ENCODE measurements at regions not wholly inside any gene's neighbourhood (a gene's known extent, or its start where the extent isn't known, plus 50 kb on each side); places are given as distances from the start of the nearest gene placed in this dataset.
A peak's percentile ranks its signal among the peaks of the same experiment; 100 is the strongest.

DNA sequence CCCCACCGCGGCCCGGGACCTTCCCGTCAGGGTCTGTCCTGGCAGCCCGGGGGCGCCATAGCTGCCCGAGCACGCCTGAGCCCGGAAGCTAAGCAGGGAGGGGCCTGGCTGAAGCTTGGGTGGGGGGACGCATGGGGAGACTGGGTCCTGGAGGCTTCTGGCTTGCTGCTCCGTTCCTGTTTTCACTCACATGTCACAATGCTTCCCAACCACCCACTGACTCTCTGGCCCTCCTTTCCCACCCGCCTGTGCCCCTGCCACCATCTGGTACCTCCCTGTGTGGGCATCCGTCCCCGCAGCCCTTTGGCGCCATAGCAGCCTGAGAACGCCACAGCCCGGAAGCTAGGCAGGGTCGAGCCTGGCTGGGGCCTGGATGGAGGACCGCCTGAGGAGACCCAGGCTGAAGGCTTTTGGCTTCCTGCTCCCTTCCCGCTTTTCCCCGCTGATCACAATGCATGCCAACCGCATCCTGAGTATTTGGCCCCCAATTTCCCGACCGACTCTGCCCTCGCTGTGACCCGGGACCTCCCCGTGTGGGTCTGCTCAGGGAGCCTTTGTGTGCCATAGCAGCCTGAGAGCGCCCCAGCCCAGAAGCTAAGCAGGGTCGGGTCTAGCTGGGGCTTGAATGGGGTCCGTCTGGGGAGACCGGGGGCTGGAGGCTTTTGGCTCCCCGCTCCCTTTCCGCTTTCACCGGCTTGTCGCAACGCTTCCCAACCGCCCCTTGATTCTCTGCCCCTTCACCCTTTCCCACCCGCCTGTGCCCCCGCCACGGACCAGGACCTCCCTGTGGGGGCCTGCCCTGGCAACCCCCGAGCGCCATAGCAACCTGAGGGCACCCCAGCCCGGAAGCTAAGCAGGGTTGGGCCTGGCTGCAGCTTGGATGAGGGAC, 2290.1 kb downstream of the TP53TG3F start:
- TF ChIP-seq POLR2AphosphoS5 (IDR thresholded peaks at IDR 0.05): no peak
- TF ChIP-seq, protein P1, sequence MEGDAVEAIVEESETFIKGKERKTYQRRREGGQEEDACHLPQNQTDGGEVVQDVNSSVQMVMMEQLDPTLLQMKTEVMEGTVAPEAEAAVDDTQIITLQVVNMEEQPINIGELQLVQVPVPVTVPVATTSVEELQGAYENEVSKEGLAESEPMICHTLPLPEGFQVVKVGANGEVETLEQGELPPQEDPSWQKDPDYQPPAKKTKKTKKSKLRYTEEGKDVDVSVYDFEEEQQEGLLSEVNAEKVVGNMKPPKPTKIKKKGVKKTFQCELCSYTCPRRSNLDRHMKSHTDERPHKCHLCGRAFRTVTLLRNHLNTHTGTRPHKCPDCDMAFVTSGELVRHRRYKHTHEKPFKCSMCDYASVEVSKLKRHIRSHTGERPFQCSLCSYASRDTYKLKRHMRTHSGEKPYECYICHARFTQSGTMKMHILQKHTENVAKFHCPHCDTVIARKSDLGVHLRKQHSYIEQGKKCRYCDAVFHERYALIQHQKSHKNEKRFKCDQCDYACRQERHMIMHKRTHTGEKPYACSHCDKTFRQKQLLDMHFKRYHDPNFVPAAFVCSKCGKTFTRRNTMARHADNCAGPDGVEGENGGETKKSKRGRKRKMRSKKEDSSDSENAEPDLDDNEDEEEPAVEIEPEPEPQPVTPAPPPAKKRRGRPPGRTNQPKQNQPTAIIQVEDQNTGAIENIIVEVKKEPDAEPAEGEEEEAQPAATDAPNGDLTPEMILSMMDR (IDR thresholded peaks at IDR 0.05): no peak
- TF ChIP-seq EP300 (IDR thresholded peaks at IDR 0.05): no peak
- no peak for TF ChIP-seq POLR2A (IDR thresholded peaks at IDR 0.05)
- Histone ChIP-seq H3K9me3 (peaks cover 0 to 54% (median 0%) of the 10 kb centered on the region in 4 donors), H3K4me1 (no peaks in the 10 kb centered on the region), H3K36me3 (no peaks in the 10 kb centered on the region), H3K27ac (no peak overlapping the region), H3K4me3 (no peak overlapping the region), H3K27me3 (no peaks in the 10 kb centered on the region)
- intact Hi-C loops (cut with DNase I): no loop called here
- WGBS, 2 donors: 92 to 94% methylated on average over 43 of the region's 43 CpGs
- DNase-seq: no peak

DNA sequence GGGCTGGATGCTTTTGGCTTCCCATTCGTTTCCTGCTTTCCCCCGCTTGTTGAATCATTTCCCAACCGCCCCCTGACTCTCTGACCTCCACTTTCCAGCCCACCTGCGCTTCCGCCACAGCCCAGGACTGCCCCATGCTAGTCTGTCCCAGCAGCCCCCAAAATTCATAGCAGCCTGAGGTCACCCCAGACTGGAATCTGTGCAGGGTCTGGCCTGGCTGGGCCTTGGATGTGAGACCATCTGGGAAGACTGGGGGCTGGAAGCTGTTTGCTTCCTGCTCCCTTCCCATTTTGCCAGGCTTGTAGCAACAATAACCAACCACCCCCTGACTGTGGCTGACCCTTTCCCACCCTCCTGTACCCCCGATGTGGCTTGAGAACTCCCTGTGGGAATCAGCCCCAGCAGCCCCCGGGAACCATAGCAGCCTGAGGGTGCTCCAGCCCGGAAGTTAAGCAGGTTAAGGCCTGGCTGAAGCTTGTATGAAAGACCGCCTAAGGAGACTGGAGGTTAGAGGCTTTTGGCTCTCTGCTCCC, 2290.8 kb downstream of the TP53TG3F start:
- H3K4me3 ChIP-seq: no peak overlapping the region
- H3K27me3 ChIP-seq: no peaks in the 10 kb centered on the region
- DNase-seq: no peak
- no peaks in the 10 kb centered on the region for H3K36me3 ChIP-seq
- peaks cover 0 to 59% (median 0%) of the 10 kb centered on the region in 4 donors for H3K9me3 ChIP-seq
- WGBS, 2 donors: 89 to 91% methylated on average over 9 of the region's 9 CpGs
- H3K27ac ChIP-seq: no peak overlapping the region
- H3K4me1 ChIP-seq: no peaks in the 10 kb centered on the region
- intact Hi-C loops (cut with DNase I): no loop called here
- TF ChIP-seq, protein P1 (IDR thresholded peaks at IDR 0.05): no peak
- TF ChIP-seq POLR2AphosphoS5 (IDR thresholded peaks at IDR 0.05) (no peak), EP300 (IDR thresholded peaks at IDR 0.05) (no peak), POLR2A (IDR thresholded peaks at IDR 0.05) (no peak)

GRCh38 chr16:35750701-35751104, 2291.3 kb downstream of the TP53TG3F start:
- DNase-seq: no peak
- peaks cover 0 to 61% (median 0%) of the 10 kb centered on the region in 4 donors for H3K9me3 ChIP-seq
- TF ChIP-seq EP300 (IDR thresholded peaks at IDR 0.05) (no peak), POLR2AphosphoS5 (IDR thresholded peaks at IDR 0.05) (no peak), POLR2A (IDR thresholded peaks at IDR 0.05) (no peak)
- TF ChIP-seq, protein P1 (IDR thresholded peaks at IDR 0.05): no peak
- H3K4me3 ChIP-seq: no peak overlapping the region
- intact Hi-C loops (cut with DNase I): no loop called here
- no peaks in the 10 kb centered on the region for H3K4me1 ChIP-seq
- WGBS, 2 donors: 91 to 92% methylated on average over 13 of the region's 13 CpGs
- no peaks in the 10 kb centered on the region for H3K36me3 ChIP-seq
- H3K27ac ChIP-seq: no peak overlapping the region
- no peaks in the 10 kb centered on the region for H3K27me3 ChIP-seq

GRCh38 chr16:35751191-35751941, 2292.0 kb downstream of the TP53TG3F start:
- no peak for TF ChIP-seq EP300 (IDR thresholded peaks at IDR 0.05)
- no peak for TF ChIP-seq POLR2A (IDR thresholded peaks at IDR 0.05)
- TF ChIP-seq, protein P1 (IDR thresholded peaks at IDR 0.05): no peak
- no peak for TF ChIP-seq POLR2AphosphoS5 (IDR thresholded peaks at IDR 0.05)
- intact Hi-C loops (cut with DNase I): no loop called here
- Histone ChIP-seq H3K27ac (no peak overlapping the region), H3K36me3 (no peaks in the 10 kb centered on the region), H3K4me3 (no peak overlapping the region), H3K4me1 (no peaks in the 10 kb centered on the region), H3K27me3 (no peaks in the 10 kb centered on the region), H3K9me3 (peaks cover 0 to 56% (median 0%) of the 10 kb centered on the region in 4 donors)
- DNase-seq: peak; percentile 66
- WGBS, 2 donors: 91 to 94% methylated on average over 24 of the region's 24 CpGs

Measured in sigmoid colon (tissue), 6 donors.